H1 (cell line): ENCODE measurements at regions not wholly inside any gene's neighbourhood (a gene's known extent, or its start where the extent isn't known, plus 50 kb on each side); places are given as distances from the start of the nearest gene placed in this dataset.
"Not testable (repeated sequence)": the region's sequence is repeated elsewhere in the genome, so short reads cannot be mapped to it uniquely, and the experiment has no call there.

Source experiments
- CTCF ChIA-PET: fragments of 300-600 bp; sonication (Branson Sonifier 250); formaldehyde crosslinking; loops from one replicate; lab custom pipeline; 2021; ENCODE audit not compliant: partially characterized antibody; lab: Charles Lee
- POLR2A ChIA-PET: fragments of 300-600 bp; sonication (Branson Sonifier 250); formaldehyde crosslinking; loops from one replicate; lab custom pipeline; 2021; ENCODE audit warnings: inconsistent platforms; ENCODE audit not compliant: partially characterized antibody; lab: Charles Lee
- DNase-seq, 2 experiments: peaks; one replicate each; pipeline versions ENCODE4 v3.0.0 to v3.0.0-alpha.2; 2010 to 2022; ENCODE audit warnings: low spot score in 2 of 2, low read depth in 1 of 2, mixed read lengths in 1 of 2
- FAIRE-seq: peaks from 2 replicates; lab custom pipeline; 2011; peaks lifted over from hg19 to GRCh38; lab: Jason Lieb, UNC
- H2AFZ ChIP-seq: 2 replicates; pipeline ENCODE4 v1.8.1; 2012; ENCODE audit warnings: low read length, inconsistent platforms
- H2AK5ac ChIP-seq: 2 replicates; pipeline ENCODE4 v1.6.1; 2013; ENCODE audit warnings: low read depth, low read length
- H2BK120ac ChIP-seq: replicated peaks from 2 replicates; pipeline ENCODE3; 2013; ENCODE audit warnings: low read depth, low read length, inconsistent platforms
- H2BK12ac ChIP-seq: 2 replicates; pipeline ENCODE4 v1.6.1; 2013; ENCODE audit warnings: low read depth, low read length
- H2BK15ac ChIP-seq: 2 replicates; pipeline ENCODE4 v1.6.1; 2013; ENCODE audit warnings: low read length
- H2BK20ac ChIP-seq: 2 replicates; pipeline ENCODE4 v1.6.1; 2013; ENCODE audit warnings: low read length
- H2BK5ac ChIP-seq: 2 replicates; pipeline ENCODE4 v1.6.1; 2013; ENCODE audit warnings: low read depth, low read length
- H3K14ac ChIP-seq: 2 replicates; pipeline ENCODE4 v1.6.1; 2013; ENCODE audit warnings: inconsistent platforms; ENCODE audit not compliant: insufficient read length
- H3K18ac ChIP-seq: 2 replicates; pipeline ENCODE4 v1.6.1; 2013; ENCODE audit warnings: low read length; ENCODE audit errors: extremely low read depth
- H3K23ac ChIP-seq: 2 replicates; pipeline ENCODE4 v1.6.1; 2013; ENCODE audit warnings: inconsistent platforms; ENCODE audit not compliant: insufficient read length
- H3K23me2 ChIP-seq: 2 replicates; pipeline ENCODE4 v1.6.1; 2013; ENCODE audit warnings: low read depth, low read length
- H3K27ac ChIP-seq: 2 replicates; pipeline ENCODE4 v1.6.1; 2011; ENCODE audit warnings: low read depth, low read length, inconsistent platforms
- H3K27me3 ChIP-seq, 4 experiments: replicated peaks in 1 of 4; 1 replicate in 1 of 4; 2 replicates in 3 of 4; pipeline versions ENCODE4 v1.6.1 to v1.8.1; 2011 to 2013; ENCODE audit warnings: low read length in 3 of 4, mild to moderate bottlenecking in 3 of 4, inconsistent platforms in 2 of 4, mixed read lengths in 2 of 4, moderate library complexity in 1 of 4; ENCODE audit not compliant: control insufficient read depth in 3 of 4, insufficient read depth in 3 of 4; ENCODE audit errors: extremely low read depth in 1 of 4
- H3K36me3 ChIP-seq, 4 experiments: 2 replicates each; pipeline versions ENCODE4 v1.6.1 to v1.8.1; 2011 to 2013; ENCODE audit warnings: mild to moderate bottlenecking in 4 of 4, low read length in 3 of 4, moderate library complexity in 2 of 4, control low read depth in 1 of 4, inconsistent platforms in 1 of 4; ENCODE audit not compliant: insufficient read depth in 4 of 4, control insufficient read depth in 2 of 4
- H3K4ac ChIP-seq: replicated peaks from 2 replicates; pipeline ENCODE3; 2013; ENCODE audit warnings: low read length, low read depth, mixed read lengths, inconsistent platforms; ENCODE audit not compliant: insufficient read length
- H3K4me1 ChIP-seq, 4 experiments: replicated peaks in 1 of 4; 1 replicate in 1 of 4; 2 replicates in 3 of 4; pipeline versions ENCODE4 v1.6.1 to v1.8.1; 2011 to 2013; ENCODE audit warnings: low read length in 3 of 4, inconsistent platforms in 2 of 4, mixed read lengths in 1 of 4; ENCODE audit not compliant: insufficient read depth in 4 of 4, control insufficient read depth in 3 of 4
- H3K4me2 ChIP-seq, 2 experiments: 2 replicates each; pipeline versions ENCODE4 v1.6.1 to v1.8.1; 2011 to 2013; ENCODE audit warnings: low read depth in 2 of 2, low read length in 2 of 2, control low read depth in 1 of 2, inconsistent platforms in 1 of 2, mild to moderate bottlenecking in 1 of 2; ENCODE audit not compliant: insufficient read depth in 1 of 2
- H3K4me3 ChIP-seq, 4 experiments: fragments of 200-600, 300-600 bp in 1 of 4; sonication (generic), shearing (Covaris generic), sonication (Bioruptor Twin) in 1 of 4; 2 replicates each; pipeline versions ENCODE4 v1.5.1 to v1.8.1; 2011 to 2016; ENCODE audit warnings: low read length in 4 of 4, low read depth in 3 of 4, control low read depth in 2 of 4, inconsistent platforms in 2 of 4, mild to moderate bottlenecking in 2 of 4, mixed read lengths in 1 of 4, moderate library complexity in 1 of 4; ENCODE audit not compliant: insufficient read depth in 2 of 4; ENCODE audit errors: extremely low read depth in 1 of 4
- H3K56ac ChIP-seq: replicated peaks from 2 replicates; pipeline ENCODE3; 2013; ENCODE audit warnings: low read depth, mild to moderate bottlenecking, mixed read lengths, low read length, inconsistent platforms; ENCODE audit not compliant: insufficient read length
- H3K79me1 ChIP-seq: 2 replicates; pipeline ENCODE4 v1.6.1; 2013; ENCODE audit warnings: low read depth, low read length, control low read depth
- H3K79me2 ChIP-seq, 2 experiments: 2 replicates each; pipeline versions ENCODE4 v1.6.1 to v1.8.1; 2012 to 2013; ENCODE audit warnings: low read length in 2 of 2, mild to moderate bottlenecking in 2 of 2, inconsistent platforms in 1 of 2; ENCODE audit not compliant: insufficient read depth in 2 of 2, control insufficient read depth in 1 of 2
- H3K9ac ChIP-seq, 4 experiments: replicated peaks in 1 of 4; 1 replicate in 1 of 4; 2 replicates in 3 of 4; pipeline versions ENCODE4 v1.6.1 to v1.8.1; 2011 to 2013; ENCODE audit warnings: low read depth in 3 of 4, low read length in 3 of 4, control low read depth in 2 of 4, mild to moderate bottlenecking in 2 of 4, moderate library complexity in 2 of 4, inconsistent platforms in 1 of 4; ENCODE audit errors: extremely low read depth in 1 of 4
- H3K9me3 ChIP-seq, 2 experiments: 2 replicates each; pipeline versions ENCODE4 v1.6.1 to v1.8.1; 2012 to 2013; ENCODE audit warnings: mild to moderate bottlenecking in 2 of 2, moderate library complexity in 2 of 2, control low read depth in 1 of 2, inconsistent platforms in 1 of 2, low read depth in 1 of 2, low read length in 1 of 2, mixed read lengths in 1 of 2; ENCODE audit not compliant: insufficient read depth in 2 of 2
- H4K20me1 ChIP-seq, 2 experiments: replicated peaks in 1 of 2; 2 replicates each; pipeline versions ENCODE3 to v1.8.1; 2011 to 2013; ENCODE audit warnings: inconsistent platforms in 2 of 2, low read length in 2 of 2, mild to moderate bottlenecking in 1 of 2; ENCODE audit not compliant: insufficient read depth in 2 of 2, control insufficient read depth in 1 of 2
- H4K5ac ChIP-seq: 2 replicates; pipeline ENCODE4 v1.6.1; 2013; ENCODE audit warnings: low read length, low read depth, mixed read lengths, inconsistent platforms; ENCODE audit not compliant: insufficient read length
- H4K8ac ChIP-seq: 2 replicates; pipeline ENCODE4 v1.8.0; 2013; ENCODE audit warnings: mild to moderate bottlenecking, moderate library complexity, low read length, inconsistent platforms; ENCODE audit not compliant: insufficient read depth; ENCODE audit errors: extremely low read depth
- H4K91ac ChIP-seq: replicated peaks from 2 replicates; pipeline ENCODE3; 2013; ENCODE audit warnings: low read length, mixed read lengths, inconsistent platforms; ENCODE audit not compliant: insufficient read length
- WGBS, 2 experiments: shearing (Covaris generic) in 1 of 2; methylation state at CpG; one replicate each; pipeline versions ENCODE4 v1.1.6 to v1.1.7; 2013 to 2015; ENCODE audit warnings: low lambda C conversion rate in 2 of 2, mixed read lengths in 2 of 2, inconsistent platforms in 1 of 2, low coverage in 1 of 2, missing lambda C conversion rate in 1 of 2; ENCODE audit not compliant: insufficient replicate concordance in 2 of 2, insufficient coverage in 1 of 2, insufficient read length in 1 of 2; ENCODE audit errors: extremely low coverage in 1 of 2, missing lambda C conversion rate in 1 of 2; 5-methylcytosine and 5-hydroxymethylcytosine counted together

GRCh38 chr16:62780081-62780480, 743.8 kb upstream of the CDH8 start:
- H3K14ac ChIP-seq, H3K4me3 ChIP-seq, H2BK12ac ChIP-seq, H3K18ac ChIP-seq, H3K4me1 ChIP-seq, H3K79me2 ChIP-seq, H2AFZ ChIP-seq, H3K27me3 ChIP-seq, H3K9me3 ChIP-seq, CTCF ChIA-PET, H2BK120ac ChIP-seq, H3K56ac ChIP-seq, H4K20me1 ChIP-seq, H2BK15ac ChIP-seq, H4K8ac ChIP-seq, POLR2A ChIA-PET, H2BK20ac ChIP-seq, H3K23ac ChIP-seq, H3K79me1 ChIP-seq, FAIRE-seq, H3K23me2 ChIP-seq, DNase-seq, H2BK5ac ChIP-seq, H3K27ac ChIP-seq, H3K9ac ChIP-seq, H3K4ac ChIP-seq, H4K5ac ChIP-seq, H3K36me3 ChIP-seq, H2AK5ac ChIP-seq, H4K91ac ChIP-seq, H3K4me2 ChIP-seq: not testable (repeated sequence)
- 93% methylated on average over 3 of the region's 3 CpGs; no CpG with 5 or more reads in 1 of the 2 experiments for WGBS, 2 experiments
